ENCODE measurements at regions not wholly inside any gene's neighbourhood (a gene's known extent, or its start where the extent isn't known, plus 50 kb on each side); places are given as distances from the start of the nearest gene placed in this dataset.
"Not testable (repeated sequence)": the region's sequence is repeated elsewhere in the genome, so short reads cannot be mapped to it uniquely, and the experiment has no call there.

DNA sequence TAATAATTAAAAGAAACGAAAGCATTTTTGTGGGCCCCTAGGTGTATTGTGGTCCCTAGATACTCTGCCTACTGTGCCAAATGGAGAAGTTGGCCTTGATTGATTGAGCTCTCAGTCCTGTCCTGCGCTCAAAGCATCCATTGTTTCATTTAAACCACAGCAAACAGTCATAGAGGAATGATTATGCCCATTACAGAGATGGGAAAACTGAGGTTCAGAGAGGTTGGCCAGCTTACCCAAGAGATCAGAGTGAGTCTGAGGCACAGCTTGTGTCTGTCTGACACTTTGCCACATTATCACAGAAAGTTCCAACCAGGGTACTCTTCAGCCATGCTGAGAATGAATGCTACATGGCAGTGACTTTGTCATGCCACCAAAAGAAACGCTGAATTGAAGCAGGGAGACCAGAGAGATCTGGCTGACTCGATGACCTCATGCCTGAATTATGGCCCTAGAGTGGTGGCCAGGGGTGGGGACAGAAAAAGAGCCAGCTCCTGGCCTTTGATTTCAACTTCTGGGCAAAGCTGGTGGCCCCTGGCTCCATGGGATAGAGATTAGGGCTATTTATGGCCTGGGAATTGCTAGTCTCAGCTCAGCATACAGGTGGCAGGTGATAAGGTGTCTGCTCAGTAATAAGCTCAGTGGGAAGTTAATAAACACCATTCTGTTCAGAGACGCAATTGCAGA, 180.5 kb downstream of the MIAT start:
- no peak for DNase-seq (ENCODE audit: low read depth in 4 of 6, low spot score in 6 of 6)
- Histone ChIP-seq H3K27me3 (ENCODE audit: control insufficient read depth, insufficient read depth, low read length) (no peaks in the 10 kb centered on the region), H3K4me1 (ENCODE audit: control insufficient read depth, insufficient read depth, low read length) (no peaks in the 10 kb centered on the region), H3K4me3 (ENCODE audit: low read depth, low read length) (no peak overlapping the region), H3K27ac (ENCODE audit: low read depth, low read length) (no peak overlapping the region), H3K9me3 (ENCODE audit: control insufficient read depth, insufficient read depth, low read length) (no peaks in the 10 kb centered on the region), H3K36me3 (ENCODE audit: control insufficient read depth, insufficient read depth, low read length) (no peaks in the 10 kb centered on the region)
- 35% methylated on average over 3 of the region's 5 CpGs for WGBS (ENCODE audit: insufficient coverage)

DNA sequence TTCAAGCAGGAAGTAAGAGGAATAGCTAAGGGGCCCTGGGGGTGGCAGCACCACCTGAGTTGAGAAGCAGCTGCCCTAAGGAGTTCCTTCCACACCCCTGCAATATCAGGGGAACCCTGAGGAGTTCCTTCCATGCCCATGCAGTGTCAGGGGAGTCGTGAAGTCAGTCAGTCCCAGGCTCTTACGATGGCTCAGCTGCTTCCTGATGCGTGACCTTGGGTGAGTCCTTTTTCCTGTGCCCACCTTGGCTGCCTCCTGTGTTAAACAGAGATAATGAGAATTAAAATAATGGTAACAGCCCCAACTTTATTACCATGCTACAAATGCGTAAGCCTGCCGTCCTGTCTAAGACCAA, 181.1 kb downstream of the MIAT start:
- H3K9me3 ChIP-seq (ENCODE audit: control insufficient read depth, insufficient read depth, low read length) = no peaks in the 10 kb centered on the region
- DNase-seq (ENCODE audit: low read depth in 4 of 6, low spot score in 6 of 6) = no peak
- H3K27me3 ChIP-seq (ENCODE audit: control insufficient read depth, insufficient read depth, low read length) = peaks cover 2% of the 10 kb centered on the region
- no peaks in the 10 kb centered on the region for H3K36me3 ChIP-seq (ENCODE audit: control insufficient read depth, insufficient read depth, low read length)
- H3K4me1 ChIP-seq (ENCODE audit: control insufficient read depth, insufficient read depth, low read length) = no peaks in the 10 kb centered on the region
- no peak overlapping the region for H3K4me3 ChIP-seq (ENCODE audit: low read depth, low read length)
- no peak overlapping the region for H3K27ac ChIP-seq (ENCODE audit: low read depth, low read length)
- WGBS (ENCODE audit: insufficient coverage) = 77% methylated on average over 2 of the region's 5 CpGs

DNA sequence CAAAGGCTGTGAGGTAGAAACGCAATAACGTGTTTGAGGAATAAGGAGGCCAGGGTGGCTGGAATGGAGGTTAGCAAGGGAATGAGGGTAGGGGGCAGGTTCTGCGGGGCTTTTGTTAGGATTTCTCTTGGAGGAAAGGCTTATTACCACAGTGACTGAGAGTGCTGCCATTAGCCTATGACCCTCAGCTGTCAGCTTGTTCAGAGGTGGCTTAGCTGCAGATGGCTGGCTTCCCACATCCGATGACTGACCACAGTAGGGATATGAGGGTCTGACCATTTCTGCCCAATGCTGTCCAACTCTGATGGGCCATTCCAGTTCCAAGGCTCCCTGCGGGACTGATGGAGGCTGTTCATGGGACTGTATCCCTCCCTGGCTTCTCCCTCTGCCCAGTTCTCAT, 181.8 kb downstream of the MIAT start:
- WGBS (ENCODE audit: insufficient coverage) = 76% methylated on average over 5 of the region's 5 CpGs
- H3K9me3 ChIP-seq (ENCODE audit: control insufficient read depth, insufficient read depth, low read length) = no peaks in the 10 kb centered on the region
- peaks cover 4% of the 10 kb centered on the region for H3K27me3 ChIP-seq (ENCODE audit: control insufficient read depth, insufficient read depth, low read length)
- H3K4me1 ChIP-seq (ENCODE audit: control insufficient read depth, insufficient read depth, low read length) = no peaks in the 10 kb centered on the region
- no peak overlapping the region for H3K27ac ChIP-seq (ENCODE audit: low read depth, low read length)
- no peak overlapping the region for H3K4me3 ChIP-seq (ENCODE audit: low read depth, low read length)
- DNase-seq (ENCODE audit: low read depth in 4 of 6, low spot score in 6 of 6) = no peak
- H3K36me3 ChIP-seq (ENCODE audit: control insufficient read depth, insufficient read depth, low read length) = no peaks in the 10 kb centered on the region

DNA sequence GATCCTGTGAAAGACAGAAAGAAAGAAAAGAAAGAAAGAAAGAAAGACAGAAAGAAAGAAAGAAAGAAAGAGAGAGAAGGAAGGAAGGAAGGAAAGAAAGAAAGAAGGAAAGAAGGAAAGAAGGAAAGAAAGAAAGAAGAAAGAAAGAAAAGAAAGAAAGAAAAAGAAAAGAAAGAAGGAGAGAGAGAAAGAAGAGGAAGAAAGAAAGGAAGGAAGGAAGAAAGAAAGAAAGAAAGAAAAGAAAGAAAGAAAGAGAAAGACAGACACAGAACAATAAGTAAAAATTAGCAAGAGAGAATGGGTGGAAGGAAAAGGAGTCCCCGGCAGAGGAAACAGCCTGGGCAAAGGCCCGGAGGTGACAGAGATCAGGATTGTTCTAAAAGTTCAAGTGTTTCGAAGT, 183.4 kb downstream of the MIAT start:
- not testable (repeated sequence) for H3K27ac ChIP-seq (ENCODE audit: low read depth, low read length); H3K4me3 ChIP-seq (ENCODE audit: low read depth, low read length); H3K36me3 ChIP-seq (ENCODE audit: control insufficient read depth, insufficient read depth, low read length); H3K27me3 ChIP-seq (ENCODE audit: control insufficient read depth, insufficient read depth, low read length); DNase-seq (ENCODE audit: low read depth in 4 of 6, low spot score in 6 of 6); H3K4me1 ChIP-seq (ENCODE audit: control insufficient read depth, insufficient read depth, low read length); H3K9me3 ChIP-seq (ENCODE audit: control insufficient read depth, insufficient read depth, low read length)
- WGBS (ENCODE audit: insufficient coverage) = 97% methylated on average over 3 of the region's 3 CpGs

DNA sequence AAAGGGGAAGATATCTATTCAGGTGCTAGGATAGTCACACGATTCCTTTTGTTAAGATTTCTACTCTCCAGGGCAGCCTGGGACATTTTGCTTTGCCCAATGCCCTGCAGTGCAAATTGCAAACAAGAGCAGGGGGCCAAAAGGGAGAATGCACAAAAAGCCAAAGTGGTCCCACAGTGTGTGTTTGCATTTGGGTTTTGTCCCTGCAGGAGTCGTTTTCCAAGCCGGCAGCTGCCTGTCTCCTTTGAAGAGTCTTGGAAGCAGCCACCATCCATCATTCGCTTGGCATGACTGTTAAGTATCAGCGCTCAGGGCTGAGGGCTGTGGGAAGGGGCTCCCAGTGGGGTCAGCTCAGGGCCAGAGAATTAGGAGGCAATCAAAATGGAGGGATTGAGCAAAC, 184.7 kb downstream of the MIAT start:
- Histone ChIP-seq H3K4me1 (ENCODE audit: control insufficient read depth, insufficient read depth, low read length) (peaks cover 4% of the 10 kb centered on the region), H3K4me3 (ENCODE audit: low read depth, low read length) (no peak overlapping the region), H3K9me3 (ENCODE audit: control insufficient read depth, insufficient read depth, low read length) (no peaks in the 10 kb centered on the region), H3K27me3 (ENCODE audit: control insufficient read depth, insufficient read depth, low read length) (peaks cover 4% of the 10 kb centered on the region), H3K27ac (ENCODE audit: low read depth, low read length) (no peak overlapping the region), H3K36me3 (ENCODE audit: control insufficient read depth, insufficient read depth, low read length) (no peaks in the 10 kb centered on the region)
- WGBS (ENCODE audit: insufficient coverage) = 38% methylated on average over 5 of the region's 5 CpGs
- peak in 1 of 6 donors; percentile 40 for DNase-seq (ENCODE audit: low read depth in 4 of 6, low spot score in 6 of 6)

DNA sequence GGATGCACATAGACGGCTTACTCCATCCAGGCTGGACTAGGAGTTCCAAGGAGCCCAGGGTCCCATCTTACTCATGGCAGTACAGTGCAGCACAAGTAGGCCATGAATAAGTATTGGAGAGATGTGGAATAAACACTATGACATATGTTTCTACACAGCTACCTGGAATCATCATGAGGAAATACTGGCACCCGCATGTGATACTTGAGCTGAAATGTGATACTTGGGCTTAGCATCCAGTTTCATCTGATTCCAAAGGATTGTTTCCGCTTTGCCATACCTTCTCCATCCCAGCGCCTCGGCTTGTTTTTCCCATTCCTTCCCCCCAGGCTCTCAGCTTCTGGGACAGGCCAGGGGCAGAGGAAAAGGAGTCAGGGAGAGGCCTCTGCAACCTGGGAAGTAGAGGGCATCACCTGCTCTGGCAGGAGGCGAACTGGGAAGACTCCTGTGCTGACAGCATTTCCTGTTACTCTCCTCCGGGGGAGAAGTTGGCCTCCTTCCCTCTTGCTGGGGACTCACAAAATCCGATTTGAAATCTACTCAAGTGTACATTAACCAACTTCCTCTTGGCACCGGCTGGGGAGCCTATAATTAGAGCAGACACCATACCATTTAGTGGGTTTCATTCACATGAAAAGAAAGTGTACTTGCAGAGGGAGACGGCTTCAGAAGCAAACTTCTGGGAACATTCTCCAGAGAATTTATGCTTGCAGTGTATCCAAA, 187.8 kb downstream of the MIAT start:
- peaks cover 4% of the 10 kb centered on the region for H3K4me1 ChIP-seq (ENCODE audit: control insufficient read depth, insufficient read depth, low read length)
- H3K27me3 ChIP-seq (ENCODE audit: control insufficient read depth, insufficient read depth, low read length) = peaks cover 4% of the 10 kb centered on the region
- H3K27ac ChIP-seq (ENCODE audit: low read depth, low read length) = no peak overlapping the region
- no peak overlapping the region for H3K4me3 ChIP-seq (ENCODE audit: low read depth, low read length)
- no peaks in the 10 kb centered on the region for H3K9me3 ChIP-seq (ENCODE audit: control insufficient read depth, insufficient read depth, low read length)
- DNase-seq (ENCODE audit: low read depth in 4 of 6, low spot score in 6 of 6) = peak in 2 of 6 donors; percentile 66 to 90
- 16% methylated on average over 3 of the region's 10 CpGs for WGBS (ENCODE audit: insufficient coverage)
- no peaks in the 10 kb centered on the region for H3K36me3 ChIP-seq (ENCODE audit: control insufficient read depth, insufficient read depth, low read length)

DNA sequence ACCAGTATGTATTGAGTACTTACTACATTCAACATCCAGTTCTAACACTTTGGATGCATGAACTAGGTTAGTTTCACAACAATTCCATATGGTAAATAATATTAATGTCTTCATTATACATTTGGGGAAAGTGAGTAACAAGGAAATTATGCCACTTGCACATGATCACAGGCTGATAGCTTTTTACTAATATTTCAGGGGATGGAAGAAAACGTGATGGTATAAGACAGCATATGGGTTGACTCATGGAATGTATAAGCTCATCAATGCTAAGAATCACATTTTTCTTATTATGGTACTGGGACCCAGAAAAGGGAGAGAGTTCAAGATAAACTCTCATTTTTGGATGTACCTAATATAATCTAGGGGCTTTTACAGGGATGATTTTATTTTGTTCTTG, 188.7 kb downstream of the MIAT start:
- no peaks in the 10 kb centered on the region for H3K36me3 ChIP-seq (ENCODE audit: control insufficient read depth, insufficient read depth, low read length)
- no CpG with 5 or more reads among the region's 1 CpG for WGBS (ENCODE audit: insufficient coverage)
- H3K27me3 ChIP-seq (ENCODE audit: control insufficient read depth, insufficient read depth, low read length) = peaks cover 4% of the 10 kb centered on the region
- H3K9me3 ChIP-seq (ENCODE audit: control insufficient read depth, insufficient read depth, low read length) = no peaks in the 10 kb centered on the region
- no peak for DNase-seq (ENCODE audit: low read depth in 4 of 6, low spot score in 6 of 6)
- peaks cover 4% of the 10 kb centered on the region for H3K4me1 ChIP-seq (ENCODE audit: control insufficient read depth, insufficient read depth, low read length)
- no peak overlapping the region for H3K4me3 ChIP-seq (ENCODE audit: low read depth, low read length)
- no peak overlapping the region for H3K27ac ChIP-seq (ENCODE audit: low read depth, low read length)

DNA sequence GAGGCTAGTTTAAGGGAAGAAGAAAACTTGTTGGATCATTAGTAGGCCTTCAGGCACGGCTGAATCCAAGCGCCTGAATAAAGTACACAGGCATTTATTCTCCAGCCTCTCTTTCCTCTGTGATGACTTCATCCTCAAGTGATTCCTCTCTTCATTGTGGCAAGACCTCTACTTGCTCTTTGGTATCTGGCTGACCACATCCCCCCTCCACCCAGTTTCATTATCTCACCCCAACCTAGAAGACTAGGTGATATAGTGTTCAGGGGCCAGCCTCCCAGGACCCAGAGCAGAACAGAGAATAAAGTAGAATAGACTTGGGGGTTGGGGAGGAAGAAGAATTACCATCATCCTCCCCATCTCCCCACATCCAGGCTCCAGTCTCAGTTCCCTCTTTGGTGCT, 189.3 kb downstream of the MIAT start:
- peaks cover 4% of the 10 kb centered on the region for H3K4me1 ChIP-seq (ENCODE audit: control insufficient read depth, insufficient read depth, low read length)
- no peaks in the 10 kb centered on the region for H3K9me3 ChIP-seq (ENCODE audit: control insufficient read depth, insufficient read depth, low read length)
- WGBS (ENCODE audit: insufficient coverage) = no CpG with 5 or more reads among the region's 2 CpGs
- no peaks in the 10 kb centered on the region for H3K36me3 ChIP-seq (ENCODE audit: control insufficient read depth, insufficient read depth, low read length)
- H3K27ac ChIP-seq (ENCODE audit: low read depth, low read length) = no peak overlapping the region
- DNase-seq (ENCODE audit: low read depth in 4 of 6, low spot score in 6 of 6) = no peak
- no peak overlapping the region for H3K4me3 ChIP-seq (ENCODE audit: low read depth, low read length)
- peaks cover 4% of the 10 kb centered on the region for H3K27me3 ChIP-seq (ENCODE audit: control insufficient read depth, insufficient read depth, low read length)

DNA sequence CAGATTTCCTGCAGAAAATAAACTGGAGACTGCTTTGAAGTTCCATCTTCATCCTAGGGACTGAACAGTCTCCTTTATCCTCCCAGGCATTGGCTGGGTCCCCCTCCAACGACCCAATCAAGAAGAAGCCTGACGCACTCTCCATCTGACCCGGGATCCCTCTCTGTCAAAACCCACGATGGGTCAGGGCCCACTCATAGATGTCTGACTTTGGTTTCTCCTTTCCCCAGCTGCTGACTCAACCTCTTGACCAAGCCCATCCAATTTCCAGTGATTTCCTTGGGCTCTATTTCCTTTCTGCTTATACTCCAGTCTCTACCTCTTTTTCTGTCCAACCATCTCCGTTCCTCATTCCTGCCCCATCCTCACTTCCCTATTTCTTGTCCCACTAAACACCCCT, 189.7 kb downstream of the MIAT start:
- no peak for DNase-seq (ENCODE audit: low read depth in 4 of 6, low spot score in 6 of 6)
- H3K27me3 ChIP-seq (ENCODE audit: control insufficient read depth, insufficient read depth, low read length) = peaks cover 4% of the 10 kb centered on the region
- H3K36me3 ChIP-seq (ENCODE audit: control insufficient read depth, insufficient read depth, low read length) = no peaks in the 10 kb centered on the region
- no peak overlapping the region for H3K4me3 ChIP-seq (ENCODE audit: low read depth, low read length)
- H3K27ac ChIP-seq (ENCODE audit: low read depth, low read length) = no peak overlapping the region
- H3K9me3 ChIP-seq (ENCODE audit: control insufficient read depth, insufficient read depth, low read length) = no peaks in the 10 kb centered on the region
- WGBS (ENCODE audit: insufficient coverage) = 73% methylated on average over 5 of the region's 5 CpGs
- peaks cover 4% of the 10 kb centered on the region for H3K4me1 ChIP-seq (ENCODE audit: control insufficient read depth, insufficient read depth, low read length)

DNA sequence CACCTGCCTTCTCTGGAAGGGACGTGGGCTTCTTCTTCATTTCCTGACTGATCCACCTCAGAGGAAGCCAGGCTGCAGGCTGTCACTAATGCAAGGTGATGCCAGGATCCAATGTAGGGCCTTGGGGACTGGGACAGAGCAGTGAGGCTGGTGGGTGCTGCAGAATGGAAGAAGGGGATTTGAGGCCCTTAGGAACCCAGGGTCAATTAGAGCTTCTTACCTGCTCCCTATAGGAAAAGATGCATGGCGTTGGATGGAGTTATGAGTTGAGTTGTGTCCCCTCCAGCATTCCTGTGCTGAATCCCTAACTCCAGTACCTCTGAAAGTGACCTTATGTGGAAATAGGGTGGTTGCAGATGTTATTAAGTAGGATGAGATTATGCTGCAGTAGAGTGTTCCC, 190.4 kb downstream of the MIAT start:
- no peak overlapping the region for H3K4me3 ChIP-seq (ENCODE audit: low read depth, low read length)
- no peak overlapping the region for H3K27ac ChIP-seq (ENCODE audit: low read depth, low read length)
- peaks cover 4% of the 10 kb centered on the region for H3K27me3 ChIP-seq (ENCODE audit: control insufficient read depth, insufficient read depth, low read length)
- H3K4me1 ChIP-seq (ENCODE audit: control insufficient read depth, insufficient read depth, low read length) = peaks cover 4% of the 10 kb centered on the region
- WGBS (ENCODE audit: insufficient coverage) = 95% methylated on average over 2 of the region's 2 CpGs
- no peak for DNase-seq (ENCODE audit: low read depth in 4 of 6, low spot score in 6 of 6)
- H3K36me3 ChIP-seq (ENCODE audit: control insufficient read depth, insufficient read depth, low read length) = no peaks in the 10 kb centered on the region
- no peaks in the 10 kb centered on the region for H3K9me3 ChIP-seq (ENCODE audit: control insufficient read depth, insufficient read depth, low read length)

Measured in spinal cord (tissue), 9 donors.